ENCODE measurements at regions not wholly inside any gene's neighbourhood (a gene's known extent, or its start where the extent isn't known, plus 50 kb on each side); places are given as distances from the start of the nearest gene placed in this dataset.

- no peaks in the 10 kb centered on the region for H3K4me1 ChIP-seq (ENCODE audit: control insufficient read depth, insufficient read depth, low read length)
- CTCF ChIA-PET: no interaction called here
- no peaks in the 10 kb centered on the region for H3K36me3 ChIP-seq (ENCODE audit: control insufficient read depth, insufficient read depth, low read length)
- no peak overlapping the region for H3K27ac ChIP-seq (ENCODE audit: low read length)
- H3K9me3 ChIP-seq (ENCODE audit: control insufficient read depth, insufficient read depth, low read depth, low read length): 0 out of 2 replicates have a peak, but pooled peaks cover 3% of the 10 kb centered on the region
- POLR2A ChIA-PET: no interaction called here
- H3K4me3 ChIP-seq (ENCODE audit: low read depth in 2 of 2, low read length in 2 of 2): no peak overlapping the region
- no peak for DNase-seq (ENCODE audit: low read depth, low spot score)
- ATAC-seq: no peak
- no peaks in the 10 kb centered on the region for H3K27me3 ChIP-seq (ENCODE audit: control insufficient read depth, insufficient read depth, low read length)
- intact Hi-C loops (cut with micrococcal nuclease; ENCODE audit: unreplicated experiment) (no loop called here), in situ Hi-C loops (cut with HindIII; ENCODE audit: low pct_unique_long_range_greater_than_20kb, low sequenced_read_pairs) (no loop called here)
- TF ChIP-seq POLR2AphosphoS5 (IDR thresholded peaks at IDR 0.05; ENCODE audit: low read depth, low read length): no peak
- no peak for TF ChIP-seq SIN3A (IDR thresholded peaks at IDR 0.05; ENCODE audit: borderline replicate concordance, insufficient read depth, low read depth, low read length)
- no peak for TF ChIP-seq REST (IDR thresholded peaks at IDR 0.05; ENCODE audit: insufficient read depth in 1 of 2, low read depth in 2 of 2, low read length in 1 of 2)
- no peak for TF ChIP-seq CTCF (IDR thresholded peaks at IDR 0.05)
- TF ChIP-seq TCF7L2 (IDR thresholded peaks at IDR 0.05; ENCODE audit: low read depth, low read length): no peak
- no TSS peak for BruUV-seq (replicated peaks)
Observed at GRCh38 chr2:185531721-185532120, 206.9 kb upstream of the FSIP2 start.

- intact Hi-C loops (cut with micrococcal nuclease; ENCODE audit: unreplicated experiment) (no loop called here), in situ Hi-C loops (cut with HindIII; ENCODE audit: low pct_unique_long_range_greater_than_20kb, low sequenced_read_pairs) (no loop called here)
- Histone ChIP-seq H3K4me3 (ENCODE audit: low read depth in 2 of 2, low read length in 2 of 2) (no peak overlapping the region), H3K27ac (ENCODE audit: low read length) (no peak overlapping the region), H3K9me3 (ENCODE audit: control insufficient read depth, insufficient read depth, low read depth, low read length) (no peaks in the 10 kb centered on the region; the same call in 1 of the 2 replicates), H3K4me1 (ENCODE audit: control insufficient read depth, insufficient read depth, low read length) (no peaks in the 10 kb centered on the region), H3K27me3 (ENCODE audit: control insufficient read depth, insufficient read depth, low read length) (no peaks in the 10 kb centered on the region), H3K36me3 (ENCODE audit: control insufficient read depth, insufficient read depth, low read length) (no peaks in the 10 kb centered on the region)
- CTCF ChIA-PET: no interaction called here
- POLR2A ChIA-PET: no interaction called here
- no TSS peak for BruUV-seq (replicated peaks)
- TF ChIP-seq REST (IDR thresholded peaks at IDR 0.05; ENCODE audit: insufficient read depth in 1 of 2, low read depth in 2 of 2, low read length in 1 of 2) (no peak), TCF7L2 (IDR thresholded peaks at IDR 0.05; ENCODE audit: low read depth, low read length) (no peak), POLR2AphosphoS5 (IDR thresholded peaks at IDR 0.05; ENCODE audit: low read depth, low read length) (no peak), SIN3A (IDR thresholded peaks at IDR 0.05; ENCODE audit: borderline replicate concordance, insufficient read depth, low read depth, low read length) (no peak), CTCF (IDR thresholded peaks at IDR 0.05) (no peak)
- ATAC-seq: no peak
- DNase-seq (ENCODE audit: low read depth, low spot score): no peak
Observed at GRCh38 chr2:185537689-185538088, 200.9 kb upstream of the FSIP2 start.

All from Panc1 (cell line).